ENCODE measurements at regions not wholly inside any gene's neighbourhood (a gene's known extent, or its start where the extent isn't known, plus 50 kb on each side); places are given as distances from the start of the nearest gene placed in this dataset.
"Not testable (repeated sequence)": the region's sequence is repeated elsewhere in the genome, so short reads cannot be mapped to it uniquely, and the experiment has no call there.

DNA sequence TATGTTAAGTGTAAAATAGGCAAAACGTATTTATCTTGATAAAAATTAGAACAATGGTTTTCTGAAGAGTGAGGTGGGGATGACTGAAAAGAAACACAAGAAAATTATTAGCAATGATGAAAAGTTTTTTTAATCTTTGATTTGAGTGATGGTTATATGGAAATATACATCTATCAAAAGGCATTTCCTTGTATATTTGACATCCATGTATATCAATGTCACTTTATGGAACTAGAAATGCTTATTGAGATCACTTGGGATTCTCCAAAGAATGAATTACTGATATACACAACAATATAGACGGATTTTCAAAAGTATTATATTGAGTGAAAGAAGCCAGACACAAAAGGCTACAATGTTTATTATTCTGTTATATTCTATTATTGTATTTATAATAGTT, 1042.0 kb upstream of the POT1 start:
- no peak for DNase-seq

DNA sequence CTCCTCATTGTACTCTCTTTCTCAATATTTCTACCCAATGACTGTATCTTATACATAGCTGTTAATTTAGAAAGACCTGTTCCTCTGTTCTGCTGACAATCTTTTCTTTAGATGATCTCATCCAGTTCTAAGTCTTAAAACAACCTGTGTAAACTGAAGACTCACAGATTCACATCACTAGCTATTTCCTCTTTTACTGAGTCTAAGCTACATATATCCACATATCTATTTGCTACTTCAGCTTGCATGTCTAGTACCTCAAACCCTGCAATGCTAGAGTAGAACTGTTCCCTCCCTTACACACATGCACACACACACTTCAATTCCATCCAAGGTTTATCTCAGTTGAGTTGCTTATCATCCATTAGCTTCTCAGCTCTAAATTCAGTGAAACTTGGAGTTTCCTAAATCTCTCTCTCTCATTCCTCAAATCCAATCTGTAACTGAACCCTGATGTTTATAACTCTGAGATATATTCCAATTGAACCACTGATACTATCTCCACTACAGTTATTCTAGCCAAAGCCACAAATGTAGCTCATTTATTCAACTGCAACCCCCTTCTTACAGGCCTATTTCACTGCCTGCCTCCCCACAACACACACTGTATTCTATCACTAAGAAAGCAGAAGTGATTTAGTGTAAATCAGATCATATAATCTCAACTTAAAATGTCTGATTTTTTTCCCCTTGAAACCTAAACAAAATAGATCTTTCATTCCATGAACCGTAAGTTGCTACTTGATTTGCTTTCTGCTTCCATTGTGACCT, 1036.8 kb upstream of the POT1 start:
- DNase-seq = no peak

DNA sequence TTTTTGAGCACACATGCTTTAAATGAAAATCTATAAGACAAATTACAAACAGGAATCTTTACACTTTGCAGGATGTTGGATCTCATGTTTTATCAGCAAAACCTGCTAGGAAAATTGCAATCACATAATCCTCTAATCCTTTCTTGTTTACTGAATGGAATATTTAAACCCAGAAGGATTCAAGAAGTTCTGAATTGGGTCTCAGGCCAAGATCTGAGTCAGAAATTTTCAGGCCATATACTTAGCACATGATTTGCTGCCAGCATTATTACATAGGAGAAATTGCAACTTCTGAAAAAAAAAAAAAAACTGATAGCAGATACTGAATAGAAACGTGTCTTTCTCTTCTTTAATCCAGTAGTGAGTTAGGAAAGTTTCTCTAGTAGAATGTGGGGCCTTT, 1005.3 kb upstream of the POT1 start:
- no peak for DNase-seq

DNA sequence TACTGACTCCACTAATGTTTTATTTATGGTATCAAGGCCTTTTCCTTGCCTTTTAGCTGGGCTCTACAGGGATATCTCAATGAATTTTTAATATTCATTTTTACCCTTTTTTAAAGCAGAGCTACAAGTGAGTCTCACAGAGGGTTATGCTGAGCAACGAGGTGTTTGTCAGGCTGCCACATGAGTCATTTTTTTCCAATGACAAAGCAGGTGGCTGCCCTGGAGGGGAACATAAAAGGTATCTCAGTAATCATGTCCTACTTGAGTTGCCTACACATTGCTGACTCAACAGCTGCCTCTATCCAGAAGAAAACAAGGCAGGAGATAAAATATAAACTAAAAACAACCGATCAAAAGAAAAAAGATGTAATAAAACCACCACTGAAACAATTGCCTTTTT, 1004.9 kb upstream of the POT1 start:
- no peak for DNase-seq

DNA sequence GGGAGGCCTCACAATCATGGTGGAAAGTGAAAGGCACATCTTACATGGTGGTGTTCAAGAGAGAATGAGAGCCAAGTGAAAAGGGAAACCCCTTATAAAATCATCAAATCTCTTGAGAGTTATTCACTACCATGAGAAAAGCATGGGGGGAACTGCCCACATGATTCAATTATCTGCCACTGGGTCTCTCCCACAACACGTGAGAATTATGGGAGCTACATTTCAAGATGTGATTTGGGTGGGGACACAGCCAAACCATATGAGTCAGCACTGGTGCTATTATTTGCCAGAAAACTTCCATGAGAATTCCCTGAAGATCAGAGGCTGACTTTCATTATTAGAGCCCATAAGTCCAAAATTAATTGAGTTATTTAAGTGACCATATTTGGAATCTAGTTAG, 1001.2 kb upstream of the POT1 start:
- DNase-seq = no peak

DNA sequence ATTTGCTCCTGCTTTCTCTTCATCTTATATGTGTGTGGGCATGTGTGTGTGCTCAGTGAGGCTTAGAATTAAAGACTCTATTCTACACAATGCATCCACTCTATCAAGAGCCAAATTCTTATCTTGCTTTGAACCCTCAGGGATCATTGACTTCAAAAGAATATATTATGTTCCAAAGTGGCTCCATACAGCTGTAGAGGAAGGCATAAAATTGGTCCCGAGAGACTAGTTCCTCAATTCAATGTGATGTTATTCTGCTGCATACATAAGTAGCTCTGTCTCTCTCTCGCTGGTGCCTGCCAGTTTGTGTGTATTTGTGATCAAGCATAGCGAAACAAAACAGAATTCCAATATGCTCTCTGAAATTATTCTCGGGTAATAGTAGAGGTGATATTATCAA, 997.9 kb upstream of the POT1 start:
- DNase-seq = no peak

DNA sequence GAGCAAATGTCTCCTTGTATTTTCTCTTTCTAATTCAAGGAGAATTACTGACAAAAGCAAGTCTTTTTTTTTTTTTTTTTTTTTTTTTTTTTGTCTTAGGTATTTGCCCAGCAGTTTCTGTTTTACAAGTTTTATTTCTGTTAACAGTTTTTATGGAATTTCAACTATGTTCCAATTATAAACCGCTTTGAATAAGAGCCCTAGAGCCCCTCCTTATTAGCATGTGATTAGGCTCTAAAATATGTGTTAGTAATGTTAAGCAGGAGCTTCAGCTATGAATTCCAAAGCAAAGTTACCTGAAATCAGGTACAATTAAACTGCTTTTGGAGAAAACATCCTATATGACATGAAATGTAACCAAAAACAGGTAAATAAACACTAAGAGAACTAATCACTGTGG, 997.0 kb upstream of the POT1 start:
- DNase-seq = no peak

DNA sequence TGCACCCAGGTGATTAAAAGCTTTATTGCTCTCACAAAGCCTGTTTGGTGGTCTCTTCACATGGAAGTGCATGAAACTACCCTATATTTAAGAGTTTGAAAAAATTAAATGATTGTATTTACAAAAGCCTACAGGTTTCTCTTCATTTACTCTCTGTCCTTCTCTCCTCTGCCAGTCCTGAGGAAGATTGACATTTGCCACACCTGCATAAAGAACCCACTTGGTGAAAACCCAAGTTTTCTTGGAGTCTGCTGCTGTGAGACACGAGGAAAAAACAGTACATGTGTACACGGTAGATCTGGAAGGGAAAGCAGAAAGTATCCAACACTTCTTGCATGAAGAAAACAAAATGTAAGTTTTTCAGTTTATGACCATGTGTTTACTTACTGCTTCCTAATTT, 994.4 kb upstream of the POT1 start:
- no peak for DNase-seq

DNA sequence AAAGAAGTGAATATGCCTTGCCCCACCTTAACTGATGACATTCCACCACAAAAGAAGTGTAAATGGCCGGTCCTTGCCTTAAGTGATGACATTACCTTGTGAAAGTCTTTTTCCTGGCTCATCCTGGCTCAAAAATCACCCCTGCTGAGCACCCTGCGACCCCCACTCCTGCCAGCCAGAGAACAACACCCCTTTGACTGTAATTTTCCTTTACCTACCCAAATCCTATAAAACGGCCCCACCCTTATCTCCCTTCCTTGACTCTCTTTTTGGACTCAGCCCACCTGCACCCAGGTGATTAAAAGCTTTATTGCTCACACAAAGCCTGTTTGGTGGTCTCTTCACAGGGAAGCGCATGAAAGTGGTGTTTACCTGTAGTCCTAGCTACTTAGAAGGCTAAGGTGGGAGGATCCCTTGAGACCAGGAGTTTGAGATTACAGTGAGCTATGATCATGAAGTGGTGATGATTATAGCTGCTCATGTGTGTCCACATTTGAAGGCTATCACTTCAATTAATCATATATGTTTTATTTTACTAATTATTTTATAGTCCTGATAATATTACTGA, 985.8 kb upstream of the POT1 start:
- DNase-seq = not testable (repeated sequence)

DNA sequence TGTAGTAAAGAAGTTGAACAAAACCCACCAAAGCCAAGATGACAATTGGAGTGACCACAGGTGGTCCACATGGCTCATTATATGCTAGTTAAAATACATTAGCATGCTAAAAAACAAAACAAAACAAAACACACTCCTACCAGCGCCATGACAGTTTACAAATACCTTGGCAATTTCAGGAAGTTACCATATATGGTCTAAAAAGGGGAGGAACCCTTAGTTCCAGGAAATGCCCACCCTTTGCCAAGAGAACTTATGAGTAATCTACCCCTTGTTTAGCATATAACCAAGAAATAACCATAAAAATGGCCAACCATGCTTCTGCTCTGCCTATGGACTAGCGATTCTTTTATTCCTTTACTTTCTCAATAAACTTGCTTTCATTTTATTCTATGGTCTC, 979.1 kb upstream of the POT1 start:
- DNase-seq = no peak

DNA sequence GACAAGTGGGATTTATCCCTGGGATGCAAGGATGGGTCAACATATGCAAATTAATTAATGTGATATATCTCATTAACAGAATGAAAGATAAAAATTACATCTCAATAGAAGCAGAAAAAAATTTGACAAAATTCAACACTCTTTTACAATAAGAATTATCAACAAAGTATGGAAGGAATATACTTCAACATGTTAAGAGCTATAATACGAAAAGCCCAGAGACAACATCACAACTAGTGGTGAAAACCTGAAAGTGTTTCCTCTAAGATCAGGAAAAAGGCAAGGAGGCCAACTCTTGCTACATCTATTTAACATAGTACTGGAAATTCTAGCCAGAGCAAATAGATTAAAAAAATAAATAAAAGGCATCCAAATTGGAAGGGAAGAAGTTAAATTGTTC, 970.0 kb upstream of the POT1 start:
- DNase-seq = no peak

DNA sequence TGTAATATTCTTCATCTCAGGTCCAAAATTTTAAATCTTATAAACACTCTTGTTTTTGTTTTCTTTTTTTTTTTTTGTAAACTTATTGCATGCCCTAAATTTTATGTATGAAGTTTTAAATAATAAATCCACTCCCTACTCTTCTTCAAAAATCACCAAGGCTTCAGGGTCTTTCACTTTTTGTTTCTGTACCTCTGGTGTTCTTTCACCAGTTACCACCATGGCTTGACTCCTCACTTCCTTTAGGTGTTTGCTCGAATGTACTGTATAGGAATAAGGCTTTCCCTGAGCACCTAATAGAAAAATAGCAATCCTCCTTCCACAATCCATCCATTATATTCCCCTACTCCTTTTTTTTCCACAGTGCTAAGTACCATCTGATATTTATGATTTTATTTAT, 962.8 kb upstream of the POT1 start:
- DNase-seq = no peak

DNA sequence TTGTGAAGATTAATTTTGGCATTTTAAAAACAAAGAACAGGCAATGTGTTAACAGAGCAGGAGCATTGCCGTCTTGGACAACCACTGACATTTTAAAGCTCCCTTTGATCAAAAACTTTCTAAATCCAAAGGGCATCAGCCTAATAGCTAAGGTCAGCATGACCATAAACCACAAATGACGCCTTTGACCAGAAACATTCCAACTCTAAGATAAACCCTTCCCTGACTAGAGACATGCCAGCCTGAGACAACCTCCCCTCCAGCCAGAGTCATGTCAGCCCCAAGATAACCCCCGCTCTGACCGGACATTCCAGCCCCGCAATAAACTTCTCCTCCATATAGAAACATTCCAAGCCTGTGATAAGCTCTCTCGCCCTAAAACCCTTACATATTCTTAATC, 949.4 kb upstream of the POT1 start:
- DNase-seq = no peak

DNA sequence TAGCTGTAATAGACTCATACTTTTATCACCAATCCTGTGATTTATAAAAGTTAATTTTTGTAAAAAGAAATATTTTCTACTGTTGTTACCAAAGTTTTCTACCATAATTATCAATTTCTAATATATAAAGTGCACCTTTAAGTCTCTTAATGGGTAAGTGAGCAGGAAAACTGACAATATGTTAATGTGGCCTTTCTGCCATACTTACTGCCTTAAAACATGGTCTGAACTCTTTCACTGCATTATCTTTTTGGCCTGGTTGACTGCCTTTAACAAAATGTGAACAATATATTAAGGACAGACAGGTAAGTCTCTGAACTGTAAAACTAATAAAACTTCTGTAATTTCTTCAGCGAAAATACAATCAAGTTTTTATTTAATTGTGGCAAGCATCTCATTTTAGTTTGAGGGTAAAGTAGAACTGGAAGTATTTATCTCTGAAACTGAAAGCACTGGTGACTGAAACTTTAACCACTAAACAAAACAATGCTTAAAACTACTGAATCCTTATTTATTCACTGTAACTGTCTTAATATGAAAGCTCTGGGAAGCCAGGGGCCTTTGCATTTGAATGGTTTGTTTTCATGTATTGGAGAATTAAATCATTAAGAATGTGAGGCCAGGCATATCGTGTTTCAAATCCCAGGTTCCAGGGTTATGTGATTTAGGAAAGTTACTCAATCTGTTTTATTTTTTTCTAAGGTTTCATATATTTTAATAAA, 948.8 kb upstream of the POT1 start:
- no peak for DNase-seq

DNA sequence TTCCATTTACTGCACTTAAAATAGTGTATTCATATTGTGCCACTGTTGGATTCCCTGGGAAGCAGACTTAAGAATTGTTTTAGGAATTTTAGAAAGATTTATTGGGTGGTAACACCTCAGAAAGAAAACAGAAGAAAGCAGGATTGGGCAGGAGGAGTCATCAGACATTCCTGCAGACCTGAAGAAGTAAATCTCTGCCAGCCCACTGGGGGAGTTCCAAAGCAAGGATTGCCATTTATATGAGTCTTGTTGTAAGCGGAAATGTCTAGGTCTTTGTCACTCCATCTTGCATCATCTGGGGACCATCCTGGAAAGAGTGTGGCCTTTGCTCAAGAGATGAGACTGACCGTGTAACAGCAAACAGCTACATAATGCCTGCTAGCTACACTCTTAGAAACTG, 947.6 kb upstream of the POT1 start:
- no peak for DNase-seq

DNA sequence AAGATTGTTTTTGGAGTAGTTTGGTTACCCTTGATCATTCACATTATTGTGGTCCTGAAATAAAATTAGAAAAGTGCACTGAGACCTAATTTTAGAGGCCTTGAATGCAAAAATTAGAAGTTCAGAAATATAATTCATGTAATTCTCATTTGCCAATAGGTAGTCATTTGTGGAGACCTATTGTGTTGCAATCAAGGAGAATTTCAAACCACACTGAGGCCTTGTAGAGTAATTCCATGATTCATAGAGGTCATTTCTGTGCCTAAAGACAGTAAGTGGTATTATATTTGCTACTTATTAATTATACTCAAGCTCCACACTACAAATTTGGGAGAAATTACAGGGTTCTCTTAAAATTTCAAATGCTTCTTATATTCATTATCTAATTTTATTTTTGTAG, 946.8 kb upstream of the POT1 start:
- DNase-seq = no peak

DNA sequence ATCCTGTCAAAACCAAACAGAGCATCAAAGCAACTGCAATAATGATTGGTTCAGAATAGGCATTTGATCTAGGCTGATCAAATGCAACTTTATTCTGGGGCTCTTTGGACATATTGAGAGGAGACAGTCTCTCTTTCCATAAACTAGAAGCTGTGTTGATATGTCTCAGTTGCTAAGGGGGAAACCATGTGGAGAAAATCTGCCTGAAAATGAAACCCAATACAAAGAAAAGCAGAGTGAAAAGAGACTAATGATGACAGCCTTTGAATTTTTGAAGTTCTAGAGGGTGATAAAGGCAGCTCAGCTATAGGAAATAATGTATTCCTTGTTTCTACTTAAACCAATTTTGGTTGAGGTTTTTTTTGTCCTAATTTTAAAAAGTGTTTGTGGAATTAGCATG, 941.8 kb upstream of the POT1 start:
- no peak for DNase-seq

DNA sequence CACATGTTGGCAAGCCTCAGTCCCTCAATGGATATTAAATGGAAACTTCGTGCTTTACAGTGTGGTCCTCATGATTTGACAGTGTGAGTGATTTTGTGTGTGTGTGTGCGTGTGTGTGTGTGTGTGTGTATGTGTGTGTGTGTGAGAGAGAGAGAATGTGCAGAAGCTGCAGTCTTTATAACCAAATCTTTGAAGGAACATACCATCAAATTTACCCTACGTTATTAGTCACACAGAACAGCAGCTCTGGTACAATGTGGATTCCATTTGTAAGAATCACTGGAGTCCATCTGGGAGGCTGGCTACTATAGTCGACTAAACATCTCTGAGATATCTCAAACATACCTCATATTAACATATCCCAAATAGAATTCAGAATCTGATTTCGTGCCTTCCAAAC, 928.0 kb upstream of the POT1 start:
- no peak for DNase-seq

DNA sequence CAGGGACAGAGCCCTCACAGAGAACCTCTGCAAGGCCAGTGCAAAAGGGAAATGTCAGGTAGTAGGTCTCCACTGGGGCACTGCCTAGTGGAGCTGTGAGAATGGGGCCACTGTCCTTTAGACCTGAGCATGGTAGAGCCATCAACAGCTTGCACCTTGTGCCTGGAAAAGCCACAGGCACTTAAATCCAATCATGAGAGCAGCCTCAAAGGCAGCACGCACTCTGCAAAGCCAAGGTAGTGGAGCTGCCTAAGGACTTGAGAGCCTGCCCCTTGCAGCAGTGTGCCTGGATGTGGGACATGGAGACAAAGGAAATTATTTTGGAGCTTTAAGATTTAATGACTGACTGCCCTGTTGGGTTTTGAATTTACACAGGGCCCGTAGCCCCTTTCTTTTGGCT, 918.5 kb upstream of the POT1 start:
- no peak for DNase-seq

DNA sequence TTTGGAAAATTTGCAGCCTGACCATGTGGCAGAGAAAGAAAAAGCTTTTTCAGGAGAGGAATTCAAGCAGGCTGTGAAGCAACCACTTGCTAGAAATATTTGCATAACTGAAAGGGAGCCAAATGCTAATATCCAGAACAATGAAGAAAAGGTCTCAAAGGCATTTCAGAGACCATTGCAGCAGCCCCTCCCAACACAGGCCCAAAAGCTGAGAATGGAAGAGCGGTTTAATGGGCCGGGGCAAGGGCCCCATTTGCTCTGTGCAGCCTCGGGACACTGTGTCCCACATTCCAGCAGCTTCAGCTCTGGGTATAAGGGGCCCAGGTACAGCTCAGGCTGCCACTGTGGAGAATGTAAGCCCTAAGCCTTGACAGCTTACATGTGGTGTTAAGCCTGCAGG, 918.1 kb upstream of the POT1 start:
- DNase-seq = no peak

DNA sequence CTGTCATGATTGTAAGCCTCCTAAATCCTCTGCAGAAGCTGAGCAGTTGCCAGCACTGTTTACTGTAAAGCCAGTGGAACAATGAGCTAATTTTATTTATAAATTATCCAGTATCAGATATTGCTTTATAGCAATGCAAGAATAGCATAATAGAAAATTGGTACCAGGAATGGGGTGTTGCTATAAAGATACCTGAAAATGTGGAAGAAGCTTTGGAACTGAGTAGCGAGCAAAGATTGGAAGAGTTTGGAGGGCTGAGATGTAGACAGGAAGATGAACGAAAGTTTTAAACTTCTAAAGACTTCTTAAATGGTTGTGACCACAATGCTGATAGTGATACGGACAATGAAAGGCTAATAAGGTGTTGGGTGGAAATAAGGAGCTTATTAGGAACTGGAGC, 917.4 kb upstream of the POT1 start:
- no peak for DNase-seq

DNA sequence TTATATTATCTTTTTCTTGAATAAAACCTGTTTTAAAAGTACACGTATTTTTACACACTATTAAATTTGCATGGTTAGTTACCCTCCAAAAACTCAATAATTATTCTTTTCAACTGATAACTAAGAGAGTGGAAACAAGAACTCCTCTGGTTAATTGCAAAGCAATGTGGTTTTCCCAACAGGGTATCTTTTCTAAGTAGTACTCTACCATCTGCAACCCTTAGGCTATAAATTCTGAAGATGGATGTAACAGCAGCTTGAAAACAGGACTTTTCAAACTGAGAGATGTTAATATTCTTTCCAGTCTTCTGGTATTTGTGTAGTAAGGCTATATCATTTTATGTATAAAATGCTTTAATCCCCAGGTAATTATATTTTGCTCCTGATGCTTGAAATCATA, 916.1 kb upstream of the POT1 start:
- no peak for DNase-seq

DNA sequence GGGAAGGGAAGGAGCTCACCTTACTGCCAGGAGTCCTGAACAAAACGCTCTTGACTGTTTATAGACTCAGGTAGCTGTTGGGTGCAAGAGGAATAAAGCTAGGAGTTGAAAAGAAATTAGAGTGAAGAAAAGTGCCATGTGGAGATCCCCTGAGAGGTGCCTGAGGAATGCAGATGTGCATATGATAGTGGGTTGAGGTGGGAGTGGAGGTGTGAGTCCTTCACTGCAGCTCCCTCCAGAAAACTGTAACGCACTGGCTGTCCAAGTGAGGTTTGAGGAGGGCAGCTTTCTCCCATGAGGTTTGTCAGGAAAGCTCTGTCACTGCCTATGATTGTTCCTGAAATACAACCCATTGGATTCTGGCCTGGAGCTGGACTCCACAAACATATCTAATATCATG, 904.8 kb upstream of the POT1 start:
- no peak for DNase-seq

DNA sequence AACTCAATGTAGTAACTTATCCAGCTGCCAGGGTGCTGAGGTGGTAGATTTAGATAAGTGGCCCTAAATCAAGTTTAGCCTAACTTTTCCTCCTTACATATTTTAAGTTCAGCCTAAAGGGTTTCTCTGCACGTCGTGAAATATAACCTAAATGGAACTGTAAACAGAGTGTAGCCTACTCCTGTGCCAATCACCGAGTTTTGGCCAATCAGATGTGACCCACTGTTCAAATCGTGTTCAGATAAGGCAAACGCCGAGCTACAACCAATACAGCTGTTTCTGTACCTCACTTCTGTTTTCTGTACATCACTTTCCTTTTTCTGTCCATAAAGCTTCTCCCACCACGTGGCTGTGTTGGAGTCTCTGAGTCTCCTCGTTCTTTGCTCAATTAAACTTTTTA, 904.2 kb upstream of the POT1 start:
- no peak for DNase-seq

DNA sequence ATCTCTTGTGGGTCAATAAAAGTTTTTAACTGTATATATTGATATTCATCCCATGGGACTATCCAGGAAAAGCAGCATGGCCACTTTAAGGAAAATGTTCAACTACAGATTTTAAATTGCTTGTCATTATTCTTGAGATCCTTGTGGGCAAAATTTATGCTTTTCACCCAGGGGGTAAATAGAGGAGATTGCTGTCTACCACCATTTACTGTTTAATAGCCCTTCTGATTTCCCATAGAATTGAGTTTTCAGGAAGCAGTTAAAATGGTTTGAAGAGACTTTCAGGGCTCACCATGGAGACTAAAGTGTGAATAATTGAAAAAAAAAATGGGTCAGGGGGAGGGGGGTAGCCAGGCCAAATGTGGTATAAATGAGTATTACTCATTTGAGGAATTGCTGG, 901.1 kb upstream of the POT1 start:
- no peak for DNase-seq
